ENCODE measurements at regions not wholly inside any gene's neighbourhood (a gene's known extent, or its start where the extent isn't known, plus 50 kb on each side); places are given as distances from the start of the nearest gene placed in this dataset.

GRCh38 chr1:34578306-34578705 is 176.5 kb upstream of the GJB5 start:
- H3K27ac ChIP-seq = no peak overlapping the region
- no peak overlapping the region for H3K4me3 ChIP-seq

GRCh38 chr1:34582356-34582755 is 172.5 kb upstream of the GJB5 start:
- Histone ChIP-seq H3K4me3 (no peak overlapping the region), H3K27ac (no peak overlapping the region)

- Histone ChIP-seq H3K27ac (no peak overlapping the region), H3K4me3 (no peak overlapping the region)
Measured at GRCh38 chr1:34587761-34588160, 167.1 kb upstream of the GJB5 start.

- no peak overlapping the region for H3K27ac ChIP-seq
- no peak overlapping the region for H3K4me3 ChIP-seq
Measured at GRCh38 chr1:34590211-34590623, 164.6 kb upstream of the GJB5 start.

- Histone ChIP-seq H3K27ac (no peak overlapping the region), H3K4me3 (no peak overlapping the region)
Measured at GRCh38 chr1:34591751-34592629, 162.9 kb upstream of the GJB5 start.

GRCh38 chr1:34597877-34598514 is 156.9 kb upstream of the GJB5 start:
- Histone ChIP-seq H3K4me3 (no peak overlapping the region), H3K27ac (no peak overlapping the region)

GRCh38 chr1:34602907-34603306 is 151.9 kb upstream of the GJB5 start:
- H3K4me3 ChIP-seq = no peak overlapping the region
- H3K27ac ChIP-seq = no peak overlapping the region

- Histone ChIP-seq H3K27ac (no peak overlapping the region), H3K4me3 (no peak overlapping the region)
Measured at GRCh38 chr1:34603594-34603993, 151.3 kb upstream of the GJB5 start.

- H3K4me3 ChIP-seq = no peak overlapping the region
- H3K27ac ChIP-seq = no peak overlapping the region
Measured at GRCh38 chr1:34606504-34606903, 148.3 kb upstream of the GJB5 start.

- no peak overlapping the region for H3K27ac ChIP-seq
- no peak overlapping the region for H3K4me3 ChIP-seq
Measured at GRCh38 chr1:34610063-34610462, 144.8 kb upstream of the GJB5 start.

GRCh38 chr1:34611571-34611970 is 143.3 kb upstream of the GJB5 start:
- no peak overlapping the region for H3K27ac ChIP-seq
- no peak overlapping the region for H3K4me3 ChIP-seq

GRCh38 chr1:34612091-34612827 is 142.6 kb upstream of the GJB5 start:
- H3K4me3 ChIP-seq = no peak overlapping the region
- H3K27ac ChIP-seq = no peak overlapping the region

- no peak overlapping the region for H3K4me3 ChIP-seq
- H3K27ac ChIP-seq = no peak overlapping the region
Measured at GRCh38 chr1:34617321-34618118, 137.3 kb upstream of the GJB5 start.

GRCh38 chr1:34618381-34618780 is 136.5 kb upstream of the GJB5 start:
- no peak overlapping the region for H3K4me3 ChIP-seq
- H3K27ac ChIP-seq = no peak overlapping the region

- H3K4me3 ChIP-seq = no peak overlapping the region
- no peak overlapping the region for H3K27ac ChIP-seq
Measured at GRCh38 chr1:34619256-34619655, 135.6 kb upstream of the GJB5 start.

GRCh38 chr1:34621916-34622315 is 132.9 kb upstream of the GJB5 start:
- Histone ChIP-seq H3K4me3 (no peak overlapping the region), H3K27ac (no peak overlapping the region)

- no peak overlapping the region for H3K27ac ChIP-seq
- H3K4me3 ChIP-seq = no peak overlapping the region
Measured at GRCh38 chr1:34625521-34626015, 129.3 kb upstream of the GJB5 start.

GRCh38 chr1:34627465-34628240 is 127.2 kb upstream of the GJB5 start:
- Histone ChIP-seq H3K4me3 (no peak overlapping the region), H3K27ac (no peak overlapping the region)

GRCh38 chr1:34631126-34631525 is 123.7 kb upstream of the GJB5 start:
- H3K4me3 ChIP-seq = no peak overlapping the region
- no peak overlapping the region for H3K27ac ChIP-seq

All from skin epidermis (tissue), 12 donors.